ENCODE measurements at regions not wholly inside any gene's neighbourhood (a gene's known extent, or its start where the extent isn't known, plus 50 kb on each side); places are given as distances from the start of the nearest gene placed in this dataset.

GRCh38 chr4:34679228-34679627 is 1565.1 kb downstream of the ARAP2 start:
- TF ChIP-seq POLR2AphosphoS5 (IDR thresholded peaks at IDR 0.05; ENCODE audit: low read depth, low read length) (no peak), CTCF (IDR thresholded peaks at IDR 0.05) (no peak), TCF7L2 (IDR thresholded peaks at IDR 0.05; ENCODE audit: low read depth, low read length) (no peak), SIN3A (IDR thresholded peaks at IDR 0.05; ENCODE audit: borderline replicate concordance, insufficient read depth, low read depth, low read length) (no peak)
- TF ChIP-seq, protein P1, sequence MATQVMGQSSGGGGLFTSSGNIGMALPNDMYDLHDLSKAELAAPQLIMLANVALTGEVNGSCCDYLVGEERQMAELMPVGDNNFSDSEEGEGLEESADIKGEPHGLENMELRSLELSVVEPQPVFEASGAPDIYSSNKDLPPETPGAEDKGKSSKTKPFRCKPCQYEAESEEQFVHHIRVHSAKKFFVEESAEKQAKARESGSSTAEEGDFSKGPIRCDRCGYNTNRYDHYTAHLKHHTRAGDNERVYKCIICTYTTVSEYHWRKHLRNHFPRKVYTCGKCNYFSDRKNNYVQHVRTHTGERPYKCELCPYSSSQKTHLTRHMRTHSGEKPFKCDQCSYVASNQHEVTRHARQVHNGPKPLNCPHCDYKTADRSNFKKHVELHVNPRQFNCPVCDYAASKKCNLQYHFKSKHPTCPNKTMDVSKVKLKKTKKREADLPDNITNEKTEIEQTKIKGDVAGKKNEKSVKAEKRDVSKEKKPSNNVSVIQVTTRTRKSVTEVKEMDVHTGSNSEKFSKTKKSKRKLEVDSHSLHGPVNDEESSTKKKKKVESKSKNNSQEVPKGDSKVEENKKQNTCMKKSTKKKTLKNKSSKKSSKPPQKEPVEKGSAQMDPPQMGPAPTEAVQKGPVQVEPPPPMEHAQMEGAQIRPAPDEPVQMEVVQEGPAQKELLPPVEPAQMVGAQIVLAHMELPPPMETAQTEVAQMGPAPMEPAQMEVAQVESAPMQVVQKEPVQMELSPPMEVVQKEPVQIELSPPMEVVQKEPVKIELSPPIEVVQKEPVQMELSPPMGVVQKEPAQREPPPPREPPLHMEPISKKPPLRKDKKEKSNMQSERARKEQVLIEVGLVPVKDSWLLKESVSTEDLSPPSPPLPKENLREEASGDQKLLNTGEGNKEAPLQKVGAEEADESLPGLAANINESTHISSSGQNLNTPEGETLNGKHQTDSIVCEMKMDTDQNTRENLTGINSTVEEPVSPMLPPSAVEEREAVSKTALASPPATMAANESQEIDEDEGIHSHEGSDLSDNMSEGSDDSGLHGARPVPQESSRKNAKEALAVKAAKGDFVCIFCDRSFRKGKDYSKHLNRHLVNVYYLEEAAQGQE (IDR thresholded peaks at IDR 0.05; ENCODE audit: insufficient read depth in 1 of 2, low read depth in 2 of 2, low read length in 1 of 2): no peak

All from Panc1 (cell line).